ENCODE measurements at regions not wholly inside any gene's neighbourhood (a gene's known extent, or its start where the extent isn't known, plus 50 kb on each side); places are given as distances from the start of the nearest gene placed in this dataset.

GRCh38 chr13:89011615-89012014, 1340.4 kb downstream of the SLITRK5 start:
- TF ChIP-seq, protein P1, sequence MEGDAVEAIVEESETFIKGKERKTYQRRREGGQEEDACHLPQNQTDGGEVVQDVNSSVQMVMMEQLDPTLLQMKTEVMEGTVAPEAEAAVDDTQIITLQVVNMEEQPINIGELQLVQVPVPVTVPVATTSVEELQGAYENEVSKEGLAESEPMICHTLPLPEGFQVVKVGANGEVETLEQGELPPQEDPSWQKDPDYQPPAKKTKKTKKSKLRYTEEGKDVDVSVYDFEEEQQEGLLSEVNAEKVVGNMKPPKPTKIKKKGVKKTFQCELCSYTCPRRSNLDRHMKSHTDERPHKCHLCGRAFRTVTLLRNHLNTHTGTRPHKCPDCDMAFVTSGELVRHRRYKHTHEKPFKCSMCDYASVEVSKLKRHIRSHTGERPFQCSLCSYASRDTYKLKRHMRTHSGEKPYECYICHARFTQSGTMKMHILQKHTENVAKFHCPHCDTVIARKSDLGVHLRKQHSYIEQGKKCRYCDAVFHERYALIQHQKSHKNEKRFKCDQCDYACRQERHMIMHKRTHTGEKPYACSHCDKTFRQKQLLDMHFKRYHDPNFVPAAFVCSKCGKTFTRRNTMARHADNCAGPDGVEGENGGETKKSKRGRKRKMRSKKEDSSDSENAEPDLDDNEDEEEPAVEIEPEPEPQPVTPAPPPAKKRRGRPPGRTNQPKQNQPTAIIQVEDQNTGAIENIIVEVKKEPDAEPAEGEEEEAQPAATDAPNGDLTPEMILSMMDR (conservative IDR thresholded peaks at IDR 0.05; ENCODE audit: low read depth, low read length): no peak
- no peak for TF ChIP-seq USF2 (IDR thresholded peaks at IDR 0.05; ENCODE audit: low read depth, low read length)
- TF ChIP-seq RAD21 (IDR thresholded peaks at IDR 0.05; ENCODE audit: low read length): no peak
- TF ChIP-seq POLR2A (IDR thresholded peaks at IDR 0.05; ENCODE audit: low read depth, low read length): no peak
- TF ChIP-seq BHLHE40 (IDR thresholded peaks at IDR 0.05; ENCODE audit: low read depth, low read length): no peak
- no peak for TF ChIP-seq CEBPB (IDR thresholded peaks at IDR 0.05; ENCODE audit: low read depth, low read length)
- TF ChIP-seq MAFK (IDR thresholded peaks at IDR 0.05; ENCODE audit: low read depth, low read length): no peak
- no peak for TF ChIP-seq ELK1 (IDR thresholded peaks at IDR 0.05; ENCODE audit: borderline replicate concordance, low read depth, low read length)
- no peak for TF ChIP-seq MXI1 (IDR thresholded peaks at IDR 0.05; ENCODE audit: borderline replicate concordance, low read depth, low read length)
- no peak for TF ChIP-seq SMC3 (IDR thresholded peaks at IDR 0.05; ENCODE audit: low read depth, low read length)
- TF ChIP-seq MAZ (IDR thresholded peaks at IDR 0.05; ENCODE audit: borderline replicate concordance, low read depth, low read length): no peak

Measured in IMR-90 (cell line).